NCI-H1092 (cell line): ENCODE measurements at regions not wholly inside any gene's neighbourhood (a gene's known extent, or its start where the extent isn't known, plus 50 kb on each side); places are given as distances from the start of the nearest gene placed in this dataset.
"Not testable (repeated sequence)": the region's sequence is repeated elsewhere in the genome, so short reads cannot be mapped to it uniquely, and the experiment has no call there.

Experiments
- DNase-seq: peaks from one replicate; lab custom pipeline; 2025; lab: John Stamatoyannopoulos, UW

DNA sequence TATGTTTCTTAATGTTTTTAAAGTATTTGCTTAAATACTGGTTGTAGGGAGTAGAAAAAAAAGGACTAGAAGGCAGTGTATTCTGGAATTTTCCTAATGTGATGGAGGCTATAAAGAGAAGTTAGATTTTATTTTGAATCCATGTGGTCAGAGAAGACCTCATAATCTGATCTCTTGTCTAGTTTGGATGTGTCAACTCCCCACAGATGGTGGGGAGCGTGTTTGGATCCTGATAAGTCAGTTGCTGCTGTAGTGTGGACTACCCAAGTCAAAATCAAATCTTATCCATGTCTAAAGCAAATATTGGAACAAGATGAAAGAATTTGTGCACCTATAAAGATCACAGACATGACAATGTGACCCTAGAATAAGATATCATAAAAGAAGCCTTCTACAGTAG, 918.0 kb downstream of the LTN1 start:
- DNase-seq, result no peak

DNA sequence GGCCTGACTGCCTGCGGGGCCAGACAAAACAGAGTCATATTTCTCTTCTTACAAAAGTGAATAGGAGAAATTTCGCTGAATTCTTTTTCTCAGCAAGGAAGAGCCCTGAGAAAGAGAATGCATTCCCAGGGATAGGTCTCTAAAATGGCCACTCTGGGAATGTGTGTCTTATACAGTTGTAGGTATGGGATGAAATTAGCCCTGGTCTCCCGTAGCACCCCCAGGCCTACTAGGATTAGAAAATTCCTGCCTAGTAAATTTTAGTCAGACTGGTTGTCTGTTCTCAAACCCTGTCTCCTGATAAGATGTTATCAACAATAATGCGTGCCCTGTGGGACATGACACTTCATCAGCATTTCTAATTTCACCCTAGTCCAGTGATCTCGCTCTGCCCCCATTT, 920.1 kb downstream of the LTN1 start:
- no peak for DNase-seq

GRCh38 chr21:28069450-28069923, 923.2 kb downstream of the LTN1 start:
- no peak for DNase-seq

DNA sequence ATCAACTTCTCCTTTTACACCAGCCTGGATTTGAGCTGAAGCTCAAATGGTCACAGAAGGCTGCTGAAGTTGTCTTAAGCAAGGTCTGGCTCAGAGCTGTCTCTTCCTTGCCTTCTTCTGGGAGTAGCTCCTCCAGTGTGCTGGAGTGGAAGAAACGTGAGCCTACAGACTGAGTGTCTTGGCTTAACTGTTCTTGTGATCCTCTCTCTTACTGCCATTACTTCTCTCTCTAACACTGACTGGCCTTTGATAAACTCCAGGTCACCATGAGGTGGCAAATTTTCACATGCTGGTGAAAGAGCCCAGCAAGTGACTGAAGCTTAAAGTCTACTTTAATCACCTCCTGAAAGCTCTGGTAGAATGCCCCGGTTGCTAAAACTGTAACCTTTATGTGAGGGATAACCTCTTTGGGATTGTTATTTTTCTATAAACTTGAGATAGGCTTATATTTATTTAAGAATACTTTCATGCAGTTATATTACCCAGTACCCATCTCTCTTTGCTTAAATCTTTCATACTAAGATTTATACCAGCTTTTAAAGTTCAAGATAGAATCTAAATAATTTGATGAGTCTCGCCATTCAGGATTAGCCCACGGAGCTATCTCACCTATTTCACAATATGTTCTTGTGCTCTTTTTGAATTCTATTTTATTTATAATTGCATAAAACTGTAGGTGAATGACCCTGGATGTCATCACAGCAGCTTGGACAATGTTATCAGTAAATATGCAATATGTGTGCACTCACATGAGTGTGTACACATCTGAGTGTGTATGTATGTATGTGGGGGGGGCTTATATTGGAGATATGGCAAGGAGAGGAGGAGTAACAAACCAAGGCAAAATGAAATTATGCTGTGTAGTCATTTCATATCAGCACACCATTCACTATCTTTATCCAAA, 924.0 kb downstream of the LTN1 start:
- no peak for DNase-seq

DNA sequence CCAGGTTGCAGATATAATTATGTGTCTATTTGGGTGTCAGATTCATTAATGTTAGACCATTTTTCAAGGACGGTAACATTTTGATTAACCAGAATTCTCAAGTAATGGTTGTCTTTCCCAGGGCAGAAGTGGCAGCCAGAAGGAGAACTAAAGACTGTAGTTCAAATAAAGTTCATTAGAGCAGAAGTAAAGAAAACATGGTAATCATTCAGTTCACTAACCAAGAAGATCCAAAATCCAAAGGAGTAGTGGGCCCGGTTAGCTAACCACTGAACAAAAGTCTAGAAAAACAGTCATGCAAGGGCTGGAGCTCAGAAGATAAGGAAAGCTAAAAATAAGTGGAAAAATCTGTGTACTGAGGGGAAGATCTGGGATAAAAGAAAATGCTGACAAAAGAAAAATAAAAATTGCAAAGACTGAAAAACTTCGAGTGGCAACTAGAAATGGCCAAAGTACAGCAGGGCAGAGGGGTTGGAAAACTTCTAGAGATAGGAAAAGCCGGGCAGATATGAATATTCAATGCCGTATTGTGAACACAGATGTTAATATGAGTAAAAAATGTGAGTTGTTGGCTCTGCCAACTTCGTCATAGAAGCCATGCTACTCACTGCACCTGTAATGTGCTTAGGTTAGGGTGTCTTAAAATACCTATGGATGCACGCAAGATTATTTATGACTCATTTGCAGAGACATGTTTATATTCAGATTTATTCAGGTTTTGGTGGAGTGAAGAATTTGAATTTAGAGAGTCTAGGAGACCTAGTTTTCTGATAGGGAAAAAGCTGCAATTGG, 925.9 kb downstream of the LTN1 start:
- DNase-seq, result no peak

GRCh38 chr21:28066076-28066475, 926.6 kb downstream of the LTN1 start:
- DNase-seq, result no peak

GRCh38 chr21:28063241-28064216, 929.1 kb downstream of the LTN1 start:
- DNase-seq, result no peak

DNA sequence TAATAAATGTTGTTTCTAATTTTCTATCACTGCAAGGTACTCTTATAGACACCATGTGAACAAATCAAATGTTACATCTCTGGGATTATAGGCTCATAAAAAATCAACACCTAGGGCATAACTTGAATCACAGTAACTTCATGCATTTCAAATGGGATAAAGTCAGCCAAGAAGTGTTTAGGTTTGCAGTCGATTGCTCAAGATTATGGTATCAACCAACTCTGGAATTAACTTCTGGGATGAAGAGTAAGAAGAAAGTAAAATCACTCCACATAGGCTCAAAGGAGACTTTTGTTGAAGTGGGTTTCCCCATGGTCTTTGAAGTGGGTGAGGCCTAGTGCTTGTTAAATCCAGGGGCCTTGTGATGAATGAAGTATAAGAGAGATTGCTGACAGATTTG, 939.7 kb downstream of the LTN1 start:
- DNase-seq, result not testable (repeated sequence)

DNA sequence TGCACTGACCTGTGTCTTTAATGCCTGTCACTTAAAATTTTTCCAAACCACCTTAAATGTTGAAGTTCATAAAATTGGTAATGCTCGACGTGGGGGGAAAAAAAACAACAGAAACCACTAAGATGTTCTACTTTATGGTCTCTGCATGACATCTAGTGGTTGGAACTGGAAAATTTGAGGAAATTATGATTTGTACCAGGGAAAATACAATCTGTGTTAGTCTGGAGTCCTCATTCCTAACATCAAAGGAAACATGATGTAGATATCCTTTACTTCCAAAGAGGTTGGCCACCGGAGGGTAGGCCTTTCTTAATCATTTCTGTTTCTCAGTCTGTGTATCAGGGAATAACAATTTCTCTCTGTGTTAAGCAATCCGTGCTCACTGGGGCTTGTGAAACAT, 941.0 kb downstream of the LTN1 start:
- not testable (repeated sequence) for DNase-seq

DNA sequence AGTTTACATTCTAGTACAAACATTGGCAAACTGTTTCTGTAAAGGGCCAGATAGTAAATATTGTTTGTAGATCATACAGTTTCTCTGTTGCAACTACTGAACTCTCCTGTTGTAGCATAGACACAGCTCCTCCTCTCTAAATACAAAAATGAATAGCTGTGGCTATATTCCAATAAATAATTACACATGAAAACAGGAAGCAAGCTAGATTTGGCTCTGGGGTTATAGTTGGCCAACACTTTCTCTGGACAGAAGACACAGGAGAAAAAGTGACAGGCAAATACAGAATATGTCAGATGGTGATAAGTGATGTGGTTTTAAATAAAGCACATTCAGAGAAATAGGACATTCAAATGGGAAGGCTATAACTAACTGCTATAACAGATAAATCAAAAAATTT, 957.0 kb downstream of the LTN1 start:
- DNase-seq, result not testable (repeated sequence)

DNA sequence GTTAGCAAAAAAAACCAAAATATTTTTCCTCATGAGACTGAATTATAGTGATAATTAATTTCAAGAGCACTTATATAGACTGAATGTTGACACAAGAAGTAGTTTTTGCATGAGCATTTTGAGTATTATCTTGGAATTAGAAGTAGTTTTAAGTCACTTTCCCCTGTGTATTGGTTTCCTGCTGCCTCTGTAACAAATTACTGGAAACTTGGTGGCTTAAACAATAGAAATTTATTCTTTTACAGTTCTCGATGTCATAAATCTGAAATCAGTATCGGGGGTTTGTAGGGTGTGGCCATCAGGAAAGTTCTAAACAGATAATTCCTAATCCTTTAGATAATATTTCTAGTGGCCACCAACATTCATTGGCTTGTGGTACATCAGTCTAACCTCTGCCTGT, 957.8 kb downstream of the LTN1 start:
- DNase-seq, result not testable (repeated sequence)

- DNase-seq, result not testable (repeated sequence)
Observed at GRCh38 chr21:28034334-28034733, 958.3 kb downstream of the LTN1 start.

DNA sequence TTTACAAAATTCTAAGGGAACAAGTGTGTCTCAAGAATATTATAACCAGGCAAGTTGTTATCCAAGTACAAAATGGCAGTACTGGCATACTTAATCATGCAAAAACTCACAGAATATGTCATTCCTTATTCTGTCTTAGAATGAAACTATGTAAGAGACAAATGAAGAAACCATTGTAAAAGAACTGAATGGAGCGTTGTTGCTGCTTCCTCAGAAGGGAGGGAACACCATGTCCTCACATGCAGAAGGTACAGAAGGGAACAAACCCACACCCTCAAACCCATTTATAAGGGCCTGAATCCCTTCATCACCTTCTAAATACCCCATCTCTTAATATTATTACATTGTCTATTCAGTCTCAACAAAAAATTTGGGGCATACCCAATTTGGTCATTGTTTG, 960.0 kb downstream of the LTN1 start:
- DNase-seq, result not testable (repeated sequence)

DNA sequence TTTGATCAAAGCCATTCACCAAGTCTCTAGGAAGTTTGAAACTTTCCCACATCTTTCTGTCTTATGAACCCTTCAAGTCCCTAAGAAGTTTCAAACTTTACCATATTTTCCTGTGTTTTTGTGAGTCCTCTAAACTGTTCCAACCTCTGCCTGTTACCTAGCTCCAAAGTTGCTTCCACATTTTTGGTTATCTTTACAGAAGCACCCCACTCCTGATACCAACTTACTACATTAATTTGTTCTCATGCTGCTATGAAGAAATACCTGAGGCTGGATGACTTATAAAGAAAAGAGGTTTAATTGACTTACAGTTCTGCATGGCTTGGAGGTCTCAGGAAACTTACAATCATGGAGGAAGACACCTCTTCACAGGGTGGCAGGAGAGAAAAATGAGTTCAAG, 961.6 kb downstream of the LTN1 start:
- DNase-seq, result not testable (repeated sequence)

GRCh38 chr21:28025111-28025510, 967.6 kb downstream of the LTN1 start:
- no peak for DNase-seq

DNA sequence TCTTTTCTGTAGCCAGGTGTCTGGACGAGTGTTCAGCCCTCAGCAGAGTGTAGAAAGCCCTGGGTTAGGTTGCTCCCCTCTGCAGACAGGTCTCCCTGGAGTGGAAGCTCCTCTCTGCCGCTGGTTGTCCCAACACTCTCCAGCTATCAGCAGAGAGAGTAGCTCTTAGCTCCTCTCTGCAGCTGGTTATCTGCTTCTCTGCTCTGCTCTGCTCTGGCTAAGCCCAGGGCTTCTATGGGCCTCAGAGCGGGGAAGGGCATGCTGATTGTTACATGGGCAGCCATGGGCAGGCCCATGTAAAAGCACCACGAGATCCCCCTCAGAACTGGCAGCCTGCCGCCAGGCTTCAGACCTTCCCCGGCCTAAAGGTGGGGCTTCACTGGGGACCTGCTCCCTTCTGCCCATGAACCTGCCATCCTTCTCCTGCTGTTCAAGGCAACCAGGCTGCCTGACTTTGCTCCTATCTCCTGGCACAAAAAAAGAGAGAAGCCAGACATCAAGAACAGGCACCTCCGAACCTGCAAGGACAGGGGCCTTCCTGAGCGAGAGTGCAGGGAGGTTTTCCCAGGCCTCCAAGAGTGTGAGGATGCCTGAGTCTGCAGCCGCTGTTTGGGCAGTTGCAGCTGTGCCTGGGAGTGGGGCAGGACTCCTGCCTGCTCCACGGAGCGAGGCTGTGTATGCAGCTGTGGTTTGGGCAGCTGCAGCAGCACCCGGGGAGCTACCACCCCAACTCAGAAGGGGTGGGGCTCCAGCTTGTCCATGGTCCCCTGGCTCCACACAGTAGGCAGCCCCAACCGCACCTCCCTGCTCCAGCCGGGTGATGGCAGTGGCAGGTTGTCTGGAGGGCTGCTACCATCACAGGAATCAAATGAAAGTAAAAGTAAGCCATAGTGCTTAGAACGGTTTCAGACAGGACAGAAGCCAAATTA, 973.7 kb downstream of the LTN1 start:
- no peak for DNase-seq

DNA sequence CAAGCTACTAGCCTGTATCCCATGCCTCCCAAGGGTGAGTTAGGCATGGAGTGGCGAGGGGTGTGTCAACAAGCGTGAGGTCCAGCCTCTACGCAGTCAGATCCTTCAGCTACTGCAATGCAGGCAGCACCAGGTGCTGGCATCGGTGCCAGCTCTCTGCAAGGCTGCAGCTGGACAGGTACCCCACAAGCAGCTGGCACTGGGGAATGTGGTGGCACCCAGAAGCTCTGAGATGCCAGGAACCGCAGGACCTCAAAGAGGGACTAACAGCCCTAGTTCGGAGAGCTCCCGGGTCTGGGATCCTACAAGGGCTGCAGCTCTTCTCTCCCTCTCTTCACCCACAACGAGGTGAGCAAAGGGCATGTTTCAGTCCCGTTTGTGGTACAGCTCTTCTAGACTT, 974.5 kb downstream of the LTN1 start:
- DNase-seq, result no peak

- no peak for DNase-seq
Observed at GRCh38 chr21:28016571-28016970, 976.1 kb downstream of the LTN1 start.

DNA sequence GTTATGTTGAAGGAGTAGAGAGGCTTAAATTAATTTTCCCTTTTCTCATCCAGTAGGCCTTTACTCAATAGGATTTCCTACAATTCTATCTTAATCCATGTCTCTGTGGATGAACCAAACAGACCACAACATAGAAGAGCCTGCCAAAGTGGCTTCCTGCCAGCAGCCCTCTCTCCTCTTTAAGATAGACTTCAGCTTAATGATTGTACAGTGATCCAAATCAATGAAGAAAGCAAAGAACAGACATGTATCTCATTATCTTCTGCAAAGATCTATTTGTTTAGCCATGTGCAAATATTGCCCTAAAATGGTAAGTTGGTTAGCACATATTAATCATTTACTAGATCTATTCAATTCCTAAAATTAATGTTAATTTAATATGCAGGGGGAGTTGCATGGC, 979.6 kb downstream of the LTN1 start:
- DNase-seq, result not testable (repeated sequence)

GRCh38 chr21:28011970-28012369, 980.7 kb downstream of the LTN1 start:
- DNase-seq, result not testable (repeated sequence)

DNA sequence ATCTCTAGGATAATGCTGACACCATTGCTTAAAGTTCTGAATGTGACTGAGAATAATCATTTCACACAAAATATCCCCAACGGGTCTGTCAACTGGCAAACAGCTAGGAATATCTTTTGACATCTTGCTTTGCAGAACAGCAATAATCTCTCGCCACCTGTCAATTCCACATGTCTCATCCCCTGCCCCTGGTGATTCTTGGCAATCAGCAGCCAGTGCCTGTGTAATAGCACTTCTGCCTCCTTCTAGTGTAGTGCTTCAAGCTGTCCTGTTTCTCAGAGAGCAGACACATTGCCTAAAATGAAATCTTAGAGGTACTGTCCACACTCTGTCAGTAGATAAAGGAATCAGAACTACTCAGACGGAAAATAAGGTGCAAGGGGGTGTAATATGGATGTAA, 984.4 kb downstream of the LTN1 start:
- not testable (repeated sequence) for DNase-seq
